ENCODE measurements at regions not wholly inside any gene's neighbourhood (a gene's known extent, or its start where the extent isn't known, plus 50 kb on each side); places are given as distances from the start of the nearest gene placed in this dataset.

- no peak for DNase-seq (ENCODE audit: low spot score)
Measured at GRCh38 chr6:98636941-98637340, 197.4 kb upstream of the POU3F2 start.

- no peak for DNase-seq (ENCODE audit: low spot score)
Measured at GRCh38 chr6:98639089-98639635, 195.2 kb upstream of the POU3F2 start.

- no peak for DNase-seq (ENCODE audit: low spot score)
Measured at GRCh38 chr6:98640366-98640765, 194.0 kb upstream of the POU3F2 start.

- DNase-seq (ENCODE audit: low spot score) = no peak
Measured at GRCh38 chr6:98641949-98642719, 192.2 kb upstream of the POU3F2 start.

GRCh38 chr6:98644063-98644462 is 190.3 kb upstream of the POU3F2 start:
- no peak for DNase-seq (ENCODE audit: low spot score)

GRCh38 chr6:98648211-98648914 is 186.0 kb upstream of the POU3F2 start:
- DNase-seq (ENCODE audit: low spot score) = no peak

GRCh38 chr6:98650941-98651340 is 183.4 kb upstream of the POU3F2 start:
- DNase-seq (ENCODE audit: low spot score) = no peak

GRCh38 chr6:98653179-98653578 is 181.2 kb upstream of the POU3F2 start:
- no peak for DNase-seq (ENCODE audit: low spot score)

- DNase-seq (ENCODE audit: low spot score) = peak; percentile 31
Measured at GRCh38 chr6:98657764-98658163, 176.6 kb upstream of the POU3F2 start.

GRCh38 chr6:98669371-98669770 is 165.0 kb upstream of the POU3F2 start:
- DNase-seq (ENCODE audit: low spot score) = no peak

- no peak for DNase-seq (ENCODE audit: low spot score)
Measured at GRCh38 chr6:98670045-98670746, 164.2 kb upstream of the POU3F2 start.

- DNase-seq (ENCODE audit: low spot score) = no peak
Measured at GRCh38 chr6:98672681-98673475, 161.5 kb upstream of the POU3F2 start.

GRCh38 chr6:98678481-98678880 is 155.9 kb upstream of the POU3F2 start:
- no peak for DNase-seq (ENCODE audit: low spot score)

GRCh38 chr6:98686008-98686601 is 148.3 kb upstream of the POU3F2 start:
- no peak for DNase-seq (ENCODE audit: low spot score)

GRCh38 chr6:98687752-98688151 is 146.6 kb upstream of the POU3F2 start:
- DNase-seq (ENCODE audit: low spot score) = no peak

GRCh38 chr6:98695091-98695801 is 139.1 kb upstream of the POU3F2 start:
- DNase-seq (ENCODE audit: low spot score) = no peak

- DNase-seq (ENCODE audit: low spot score) = no peak
Measured at GRCh38 chr6:98711380-98711779, 123.0 kb upstream of the POU3F2 start.

- DNase-seq (ENCODE audit: low spot score) = no peak
Measured at GRCh38 chr6:98716341-98716740, 118.0 kb upstream of the POU3F2 start.

GRCh38 chr6:98717322-98717877 is 117.0 kb upstream of the POU3F2 start:
- no peak for DNase-seq (ENCODE audit: low spot score)

- DNase-seq (ENCODE audit: low spot score) = no peak
Measured at GRCh38 chr6:98717988-98718387, 116.4 kb upstream of the POU3F2 start.
